Uterus (tissue), 3 donors: ENCODE measurements at regions not wholly inside any gene's neighbourhood (a gene's known extent, or its start where the extent isn't known, plus 50 kb on each side); places are given as distances from the start of the nearest gene placed in this dataset.

Source experiments
- DNase-seq, 2 donors: peaks; one replicate each; pipeline ENCODE4 v3.0.0-alpha.2; 2019 to 2020
- H3K27ac ChIP-seq, 2 donors: fragments of 200-600 bp; sonication (generic); 1 replicate in 1 of 2; 2 replicates in 1 of 2; pipeline ENCODE4 v1.5.1; 2016 to 2018
- H3K27me3 ChIP-seq, 2 donors: fragments of 200-600 bp; sonication (generic); one replicate each; pipeline ENCODE4 v1.5.1; 2018 to 2019; ENCODE audit warnings: control low read depth in 1 of 2
- H3K36me3 ChIP-seq, 2 donors: fragments of 200-600 bp; sonication (generic); one replicate each; pipeline ENCODE4 v1.5.1; 2019; ENCODE audit warnings: control low read depth in 1 of 2
- H3K4me1 ChIP-seq, 2 donors: fragments of 200-600 bp; sonication (generic); one replicate each; pipeline ENCODE4 v1.5.1; 2018 to 2019; ENCODE audit warnings: control low read depth in 1 of 2
- H3K4me3 ChIP-seq, 2 donors: fragments of 200-600 bp; sonication (generic); 1 replicate in 1 of 2; 2 replicates in 1 of 2; pipeline ENCODE4 v1.5.1; 2018 to 2019; ENCODE audit warnings: mild to moderate bottlenecking in 1 of 2
- H3K9me3 ChIP-seq, 2 donors: fragments of 200-600 bp; sonication (generic); one replicate each; pipeline ENCODE4 v1.5.1; 2019; ENCODE audit warnings: control low read depth in 1 of 2
- POLR2A ChIP-seq, 2 donors: fragments of 450-650 bp; IDR thresholded peaks; one replicate each; pipeline ENCODE4 v1.6.1; 2016; ENCODE audit warnings: antibody characterized with exemption in 2 of 2, mild to moderate bottlenecking in 1 of 2, moderate library complexity in 1 of 2
- intact Hi-C: fragments of 100-400 bp; cut with DNase I; formaldehyde crosslinking; loops from one replicate; pipeline ENCODE4 v1.15.1; 2023; ENCODE audit warnings: low total_unique reads
- TF ChIP-seq, protein P1 (sequence below), 4 experiments: fragments of 200-600 bp in 2 of 4; fragments of 450-650 bp in 2 of 4; sonication (generic) in 2 of 4; IDR thresholded peaks; one replicate each; pipeline ENCODE4 v1.5.1; 2016 to 2019; ENCODE audit warnings: antibody characterized with exemption in 4 of 4, mild to moderate bottlenecking in 2 of 4, moderate library complexity in 1 of 4
- donor health status: DM: yes; HTN: yes; CAD: no.

DNA sequence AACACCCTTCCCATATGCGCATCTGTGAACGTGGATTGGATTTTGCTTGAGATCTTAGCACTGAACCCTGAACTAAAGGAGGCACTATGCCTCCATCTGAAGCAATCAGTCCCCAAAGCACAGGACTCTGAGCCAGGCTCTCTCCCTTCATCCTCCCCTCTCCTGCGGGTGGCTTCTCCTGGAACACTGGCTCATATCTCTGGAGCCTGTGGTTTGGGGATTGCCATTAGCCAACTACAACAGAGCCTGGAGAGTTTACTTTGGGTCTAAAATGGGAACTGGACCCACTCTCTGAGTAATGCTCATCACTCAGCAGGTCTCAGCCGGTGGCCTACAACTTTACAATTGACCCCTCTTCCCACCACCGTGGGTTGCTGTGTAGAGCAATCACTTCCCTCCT lies 190.8 kb upstream of the HES1 start:
- H3K27ac ChIP-seq, result no peak overlapping the region
- H3K4me3 ChIP-seq, result no peak overlapping the region
- TF ChIP-seq, protein P1, sequence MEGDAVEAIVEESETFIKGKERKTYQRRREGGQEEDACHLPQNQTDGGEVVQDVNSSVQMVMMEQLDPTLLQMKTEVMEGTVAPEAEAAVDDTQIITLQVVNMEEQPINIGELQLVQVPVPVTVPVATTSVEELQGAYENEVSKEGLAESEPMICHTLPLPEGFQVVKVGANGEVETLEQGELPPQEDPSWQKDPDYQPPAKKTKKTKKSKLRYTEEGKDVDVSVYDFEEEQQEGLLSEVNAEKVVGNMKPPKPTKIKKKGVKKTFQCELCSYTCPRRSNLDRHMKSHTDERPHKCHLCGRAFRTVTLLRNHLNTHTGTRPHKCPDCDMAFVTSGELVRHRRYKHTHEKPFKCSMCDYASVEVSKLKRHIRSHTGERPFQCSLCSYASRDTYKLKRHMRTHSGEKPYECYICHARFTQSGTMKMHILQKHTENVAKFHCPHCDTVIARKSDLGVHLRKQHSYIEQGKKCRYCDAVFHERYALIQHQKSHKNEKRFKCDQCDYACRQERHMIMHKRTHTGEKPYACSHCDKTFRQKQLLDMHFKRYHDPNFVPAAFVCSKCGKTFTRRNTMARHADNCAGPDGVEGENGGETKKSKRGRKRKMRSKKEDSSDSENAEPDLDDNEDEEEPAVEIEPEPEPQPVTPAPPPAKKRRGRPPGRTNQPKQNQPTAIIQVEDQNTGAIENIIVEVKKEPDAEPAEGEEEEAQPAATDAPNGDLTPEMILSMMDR (IDR thresholded peaks at IDR 0.05), result no peak
- no peak for TF ChIP-seq POLR2A (IDR thresholded peaks at IDR 0.05)
- DNase-seq, result no peak
- H3K36me3 ChIP-seq, result no peaks in the 10 kb centered on the region
- no peaks in the 10 kb centered on the region for H3K9me3 ChIP-seq
- no peaks in the 10 kb centered on the region for H3K27me3 ChIP-seq
- intact Hi-C loops, result no loop called here
- H3K4me1 ChIP-seq, result no peaks in the 10 kb centered on the region

DNA sequence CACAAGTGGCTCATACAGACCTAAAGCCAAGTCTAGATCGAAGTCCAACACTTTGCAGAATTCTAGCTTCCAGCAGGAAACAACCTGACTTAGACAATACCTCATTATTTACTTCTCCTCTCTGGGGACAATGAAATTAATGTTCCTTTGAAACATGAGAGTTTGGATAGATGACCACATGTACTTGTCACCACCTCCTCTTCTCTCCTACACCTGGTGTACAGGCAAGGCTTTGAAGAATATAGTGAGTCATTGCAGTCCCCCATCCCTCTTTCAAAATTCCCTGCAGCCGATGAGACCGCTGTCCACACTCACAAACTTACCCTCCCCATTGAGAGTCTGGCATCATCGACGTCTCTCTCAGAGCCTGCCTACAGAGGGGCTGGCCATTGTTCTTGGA lies 189.0 kb upstream of the HES1 start:
- no peak for DNase-seq
- no peaks in the 10 kb centered on the region for H3K36me3 ChIP-seq
- no peak overlapping the region for H3K4me3 ChIP-seq
- TF ChIP-seq, protein P1 (IDR thresholded peaks at IDR 0.05), result no peak
- TF ChIP-seq POLR2A (IDR thresholded peaks at IDR 0.05), result no peak
- H3K9me3 ChIP-seq, result no peaks in the 10 kb centered on the region
- no peak overlapping the region for H3K27ac ChIP-seq
- H3K4me1 ChIP-seq, result no peaks in the 10 kb centered on the region
- intact Hi-C loops, result no loop called here
- no peaks in the 10 kb centered on the region for H3K27me3 ChIP-seq

DNA sequence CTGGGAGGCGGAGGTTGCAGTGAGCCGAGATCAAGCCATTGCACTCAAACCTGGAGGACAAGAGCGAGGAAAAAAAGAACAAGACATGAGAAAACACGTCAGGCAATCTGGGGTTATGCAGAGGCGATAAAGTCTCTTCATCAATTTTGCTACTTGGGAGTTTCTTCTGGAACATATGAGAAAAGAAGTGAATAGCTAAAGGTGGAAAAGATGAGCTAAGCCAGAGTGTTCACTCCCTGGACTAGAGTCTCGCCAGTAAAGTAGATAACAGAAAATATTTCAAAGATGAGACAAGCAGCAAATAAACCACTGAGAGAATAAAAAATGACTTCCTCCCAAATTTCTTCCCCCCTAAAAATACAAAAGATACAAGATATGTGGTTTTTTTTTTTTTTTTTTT lies 188.4 kb upstream of the HES1 start:
- DNase-seq, result no peak
- TF ChIP-seq POLR2A (IDR thresholded peaks at IDR 0.05), result no peak
- TF ChIP-seq, protein P1 (IDR thresholded peaks at IDR 0.05), result no peak
- H3K27ac ChIP-seq, result no peak overlapping the region
- no peak overlapping the region for H3K4me3 ChIP-seq
- H3K36me3 ChIP-seq, result no peaks in the 10 kb centered on the region
- no peaks in the 10 kb centered on the region for H3K4me1 ChIP-seq
- no peaks in the 10 kb centered on the region for H3K27me3 ChIP-seq
- no peaks in the 10 kb centered on the region for H3K9me3 ChIP-seq
- intact Hi-C loops, result no loop called here

DNA sequence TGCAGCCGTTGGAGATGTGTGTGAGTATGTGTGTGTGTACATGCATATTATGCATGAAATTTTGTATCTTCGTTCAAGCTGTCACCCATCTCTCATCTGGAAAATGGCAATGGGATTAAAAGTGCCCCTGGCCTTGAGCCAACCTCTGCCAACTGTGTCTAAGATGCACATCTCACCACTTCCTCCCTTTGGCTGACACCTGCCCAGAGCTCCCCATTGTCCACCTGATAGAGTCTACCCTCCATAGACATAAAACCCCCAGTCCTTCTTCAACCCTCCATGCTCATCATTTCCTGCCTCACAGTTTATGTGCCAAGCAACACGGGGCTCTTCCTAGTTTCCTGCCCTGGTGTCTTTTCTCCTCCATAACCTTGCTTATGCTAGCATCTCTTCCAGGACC lies 187.5 kb upstream of the HES1 start:
- Histone ChIP-seq H3K27me3 (no peaks in the 10 kb centered on the region), H3K27ac (no peak overlapping the region), H3K4me3 (no peak overlapping the region), H3K4me1 (no peaks in the 10 kb centered on the region), H3K36me3 (no peaks in the 10 kb centered on the region), H3K9me3 (no peaks in the 10 kb centered on the region)
- no peak for TF ChIP-seq POLR2A (IDR thresholded peaks at IDR 0.05)
- TF ChIP-seq, protein P1 (IDR thresholded peaks at IDR 0.05), result no peak
- intact Hi-C loops, result no loop called here
- no peak for DNase-seq

DNA sequence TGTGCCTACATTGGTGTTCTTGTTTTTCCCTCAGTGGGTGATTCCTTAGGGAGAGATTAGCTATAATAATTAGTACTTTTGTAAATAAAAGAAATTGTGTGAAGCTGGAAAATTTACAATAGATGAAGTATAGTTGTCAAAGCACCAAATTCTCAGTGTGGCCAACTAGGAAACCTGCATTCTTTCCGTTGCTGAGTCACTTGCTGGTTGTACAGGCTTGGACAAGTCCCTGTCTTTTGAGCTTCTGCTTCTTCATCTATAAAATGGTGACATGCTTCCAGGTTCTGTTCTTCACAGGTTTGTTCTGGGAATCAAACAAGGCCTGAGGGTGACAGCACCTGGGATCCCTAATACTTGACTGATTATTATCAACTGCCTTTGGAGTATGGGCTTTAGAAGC lies 184.1 kb upstream of the HES1 start:
- no peaks in the 10 kb centered on the region for H3K36me3 ChIP-seq
- TF ChIP-seq, protein P1 (IDR thresholded peaks at IDR 0.05), result no peak
- TF ChIP-seq POLR2A (IDR thresholded peaks at IDR 0.05), result no peak
- no peaks in the 10 kb centered on the region for H3K27me3 ChIP-seq
- no peak overlapping the region for H3K4me3 ChIP-seq
- H3K4me1 ChIP-seq, result no peaks in the 10 kb centered on the region
- intact Hi-C loops, result no loop called here
- peaks cover 0 to 12% of the 10 kb centered on the region in 2 donors for H3K9me3 ChIP-seq
- DNase-seq, result no peak
- H3K27ac ChIP-seq, result no peak overlapping the region
